ENCODE measurements at regions not wholly inside any gene's neighbourhood (a gene's known extent, or its start where the extent isn't known, plus 50 kb on each side); places are given as distances from the start of the nearest gene placed in this dataset.

- intact Hi-C loops (cut with micrococcal nuclease) = no loop called here
- H3K4me2 ChIP-seq (ENCODE audit: low read length) = no peak overlapping the region
- TF ChIP-seq ZBTB33 (IDR thresholded peaks at IDR 0.05; ENCODE audit: extremely low read depth, insufficient replicate concordance, low read length) = no peak
- no peak for TF ChIP-seq ELF1 (IDR thresholded peaks at IDR 0.05; ENCODE audit: borderline replicate concordance, low read depth)
- no peak for TF ChIP-seq EZH2 (IDR thresholded peaks at IDR 0.05)
- TF ChIP-seq EGR1 (IDR thresholded peaks at IDR 0.05; ENCODE audit: low read depth) = no peak
- no TSS peak for BruUV-seq (replicated peaks)
- ATAC-seq (no peak), DNase-seq (ENCODE audit: low read depth, low spot score) (no peak)
- H3K9me2 ChIP-seq (ENCODE audit: insufficient read depth) = no peaks in the 10 kb centered on the region
- H3K4me3 ChIP-seq (replicated peaks in 1 of 2; ENCODE audit: low read depth in 1 of 2, low read length in 2 of 2) = no peak overlapping the region
- ChIA-PET RAD21 (ENCODE audit: low non-redundant PET in 1 of 2, low total read pairs in 2 of 2, uncharacterized antibody in 2 of 2, unreplicated experiment in 2 of 2) (no interaction called here), CTCF (no interaction called here), POLR2A (no interaction called here)
- no peaks in the 10 kb centered on the region for H3K36me3 ChIP-seq (ENCODE audit: control insufficient read depth in 1 of 2, insufficient read depth in 2 of 2, low read length in 2 of 2)
- no peaks in the 10 kb centered on the region for H3K79me2 ChIP-seq (ENCODE audit: insufficient read depth, low read length)
- H4K20me1 ChIP-seq (ENCODE audit: insufficient read depth) = no peaks in the 10 kb centered on the region
- no peaks in the 10 kb centered on the region for H3K9me3 ChIP-seq (ENCODE audit: control insufficient read depth in 1 of 2, insufficient read depth in 1 of 2, low read depth in 1 of 2, low read length in 2 of 2)
- 0 out of 2 replicates have a peak, but pooled peaks cover 8% of the 10 kb centered on the region for H3K27me3 ChIP-seq (ENCODE audit: insufficient read depth, low read length)
- H3K9ac ChIP-seq (ENCODE audit: low read length) = no peak overlapping the region
- no peak overlapping the region for H3K27ac ChIP-seq (ENCODE audit: low read depth, low read length)
- H3K4me1 ChIP-seq (ENCODE audit: control insufficient read depth in 1 of 2, insufficient read depth in 2 of 2, low read length in 2 of 2) = peaks cover 0 to 7% of the 10 kb centered on the region in 2 experiments; a peak in 2 of 4 replicates
- H2AFZ ChIP-seq (ENCODE audit: low read depth, low read length, poor library complexity, severe bottlenecking) = no peak overlapping the region
Measured at GRCh38 chr18:8516371-8517250, 92.6 kb upstream of the RAB12 start.

GRCh38 chr18:8517276-8517675, 92.0 kb upstream of the RAB12 start:
- H3K36me3 ChIP-seq (ENCODE audit: control insufficient read depth in 1 of 2, insufficient read depth in 2 of 2, low read length in 2 of 2) = no peaks in the 10 kb centered on the region
- peaks cover 0 to 8% of the 10 kb centered on the region in 2 experiments; a peak in 2 of 4 replicates for H3K4me1 ChIP-seq (ENCODE audit: control insufficient read depth in 1 of 2, insufficient read depth in 2 of 2, low read length in 2 of 2)
- no peaks in the 10 kb centered on the region for H3K9me2 ChIP-seq (ENCODE audit: insufficient read depth)
- intact Hi-C loops (cut with micrococcal nuclease) = no loop called here
- 0 out of 2 replicates have a peak, but pooled peaks cover 8% of the 10 kb centered on the region for H3K27me3 ChIP-seq (ENCODE audit: insufficient read depth, low read length)
- no peak overlapping the region for H3K4me2 ChIP-seq (ENCODE audit: low read length)
- ChIA-PET POLR2A (no interaction called here), CTCF (no interaction called here), RAD21 (ENCODE audit: low non-redundant PET in 1 of 2, low total read pairs in 2 of 2, uncharacterized antibody in 2 of 2, unreplicated experiment in 2 of 2) (no interaction called here)
- H3K79me2 ChIP-seq (ENCODE audit: insufficient read depth, low read length) = no peaks in the 10 kb centered on the region
- H3K9me3 ChIP-seq (ENCODE audit: control insufficient read depth in 1 of 2, insufficient read depth in 1 of 2, low read depth in 1 of 2, low read length in 2 of 2) = no peaks in the 10 kb centered on the region
- DNase-seq (ENCODE audit: low read depth, low spot score) = no peak
- H2AFZ ChIP-seq (ENCODE audit: low read depth, low read length, poor library complexity, severe bottlenecking) = no peak overlapping the region
- no peak overlapping the region for H3K9ac ChIP-seq (ENCODE audit: low read length)
- TF ChIP-seq EZH2 (IDR thresholded peaks at IDR 0.05) = no peak
- no peak for TF ChIP-seq ELF1 (IDR thresholded peaks at IDR 0.05; ENCODE audit: borderline replicate concordance, low read depth)
- no peak for TF ChIP-seq CEBPB (IDR thresholded peaks at IDR 0.05; ENCODE audit: low read depth)
- no peak for TF ChIP-seq ZNF274 (IDR thresholded peaks at IDR 0.05; ENCODE audit: low read depth, low read length)
- no peaks in the 10 kb centered on the region for H4K20me1 ChIP-seq (ENCODE audit: insufficient read depth)
- no peak overlapping the region for H3K4me3 ChIP-seq (replicated peaks in 1 of 2; ENCODE audit: low read depth in 1 of 2, low read length in 2 of 2)
- H3K27ac ChIP-seq (ENCODE audit: low read depth, low read length) = no peak overlapping the region
- no peak for ATAC-seq
- BruUV-seq (replicated peaks) = no TSS peak
